Nephron (organoid): ENCODE measurements at regions not wholly inside any gene's neighbourhood (a gene's known extent, or its start where the extent isn't known, plus 50 kb on each side); places are given as distances from the start of the nearest gene placed in this dataset.

Source experiments
- H3K27ac Mint-ChIP-seq, 3 experiments: 2 replicates each; pipeline ENCODE4 v1.8.0; 2020; ENCODE audit warnings: mixed read lengths in 3 of 3, mild to moderate bottlenecking in 2 of 3, moderate library complexity in 1 of 3
- H3K27me3 Mint-ChIP-seq: 2 replicates; pipeline ENCODE4 v1.8.0; 2021; ENCODE audit warnings: low read depth, mild to moderate bottlenecking, moderate library complexity, mixed read lengths
- H3K36me3 Mint-ChIP-seq: 2 replicates; pipeline ENCODE4 v1.8.0; 2020; ENCODE audit warnings: low read depth, mixed read lengths
- H3K4me1 Mint-ChIP-seq: 2 replicates; pipeline ENCODE4 v1.8.0; 2020; ENCODE audit warnings: mixed read lengths
- H3K4me3 Mint-ChIP-seq, 3 experiments: 2 replicates each; pipeline ENCODE4 v1.8.0; 2020; ENCODE audit warnings: mild to moderate bottlenecking in 3 of 3, mixed read lengths in 3 of 3, moderate library complexity in 2 of 3
- H3K9me3 Mint-ChIP-seq: 2 replicates; pipeline ENCODE4 v1.8.0; 2020; ENCODE audit warnings: mixed read lengths
- CTCF ChIP-seq, 3 experiments: fragments of 200-600 bp; sonication (generic); IDR thresholded peaks; one replicate each; pipeline ENCODE4 v1.5.0; 2021; ENCODE audit warnings: antibody characterized with exemption in 3 of 3; ENCODE audit not compliant: unreplicated experiment in 3 of 3

- Mint-ChIP-seq H3K36me3 (no peaks in the 10 kb centered on the region), H3K9me3 (no peaks in the 10 kb centered on the region), H3K27ac (no peak overlapping the region), H3K27me3 (no peaks in the 10 kb centered on the region), H3K4me1 (peaks cover 11% of the 10 kb centered on the region), H3K4me3 (no peak overlapping the region)
- no peak for TF ChIP-seq CTCF (IDR thresholded peaks at IDR 0.05; ENCODE audit: unreplicated experiment in 3 of 3)
Measured at GRCh38 chr2:180723712-180724111, 256.7 kb upstream of the UBE2E3 start.

GRCh38 chr2:180722551-180723239, 257.7 kb upstream of the UBE2E3 start:
- TF ChIP-seq CTCF (IDR thresholded peaks at IDR 0.05; ENCODE audit: unreplicated experiment in 3 of 3): no peak
- no peaks in the 10 kb centered on the region for H3K27me3 Mint-ChIP-seq
- no peak overlapping the region for H3K4me3 Mint-ChIP-seq
- H3K36me3 Mint-ChIP-seq: no peaks in the 10 kb centered on the region
- peaks cover 11% of the 10 kb centered on the region for H3K4me1 Mint-ChIP-seq
- no peaks in the 10 kb centered on the region for H3K9me3 Mint-ChIP-seq
- H3K27ac Mint-ChIP-seq: no peak overlapping the region

GRCh38 chr2:180720829-180721228, 259.6 kb upstream of the UBE2E3 start:
- H3K27ac Mint-ChIP-seq: no peak overlapping the region
- H3K27me3 Mint-ChIP-seq: no peaks in the 10 kb centered on the region
- H3K9me3 Mint-ChIP-seq: no peaks in the 10 kb centered on the region
- H3K36me3 Mint-ChIP-seq: no peaks in the 10 kb centered on the region
- H3K4me1 Mint-ChIP-seq: peaks cover 11% of the 10 kb centered on the region
- no peak overlapping the region for H3K4me3 Mint-ChIP-seq
- no peak for TF ChIP-seq CTCF (IDR thresholded peaks at IDR 0.05; ENCODE audit: unreplicated experiment in 3 of 3)

GRCh38 chr2:180717588-180717987, 262.8 kb upstream of the UBE2E3 start:
- peaks cover 4% of the 10 kb centered on the region for H3K36me3 Mint-ChIP-seq
- H3K4me3 Mint-ChIP-seq: no peak overlapping the region
- TF ChIP-seq CTCF (IDR thresholded peaks at IDR 0.05; ENCODE audit: unreplicated experiment in 3 of 3): no peak
- peaks cover 7% of the 10 kb centered on the region for H3K4me1 Mint-ChIP-seq
- no peaks in the 10 kb centered on the region for H3K27me3 Mint-ChIP-seq
- no peak overlapping the region for H3K27ac Mint-ChIP-seq
- peaks cover 9% of the 10 kb centered on the region for H3K9me3 Mint-ChIP-seq

GRCh38 chr2:180716186-180717180, 263.9 kb upstream of the UBE2E3 start:
- no peak for TF ChIP-seq CTCF (IDR thresholded peaks at IDR 0.05; ENCODE audit: unreplicated experiment in 3 of 3)
- peaks cover 6% of the 10 kb centered on the region for H3K4me1 Mint-ChIP-seq
- H3K27ac Mint-ChIP-seq: no peak overlapping the region
- no peak overlapping the region for H3K4me3 Mint-ChIP-seq
- peaks cover 4% of the 10 kb centered on the region for H3K36me3 Mint-ChIP-seq
- H3K27me3 Mint-ChIP-seq: no peaks in the 10 kb centered on the region
- peaks cover 13% of the 10 kb centered on the region for H3K9me3 Mint-ChIP-seq
